ENCODE measurements at regions not wholly inside any gene's neighbourhood (a gene's known extent, or its start where the extent isn't known, plus 50 kb on each side); places are given as distances from the start of the nearest gene placed in this dataset.
"Not testable (repeated sequence)": the region's sequence is repeated elsewhere in the genome, so short reads cannot be mapped to it uniquely, and the experiment has no call there.

- not testable (repeated sequence) for TF ChIP-seq CTCF (conservative IDR thresholded peaks at IDR 0.05; ENCODE audit: low read length); EZH2phosphoT487 (IDR thresholded peaks at IDR 0.05; ENCODE audit: borderline replicate concordance)
These were observed 113.7 kb upstream of the FBXL17 start for GRCh38 chr5:108495615-108496014.

Measured in Loucy (cell line).